Bronchial epithelial cell (primary cell): ENCODE measurements at regions not wholly inside any gene's neighbourhood (a gene's known extent, or its start where the extent isn't known, plus 50 kb on each side); places are given as distances from the start of the nearest gene placed in this dataset.

Source experiments
- DNase-seq: peaks from one replicate; pipeline ENCODE4 v3.0.0-alpha.2; 2010; ENCODE audit warnings: low read depth
- FAIRE-seq: peaks from 2 replicates; lab custom pipeline; 2011; peaks lifted over from hg19 to GRCh38; lab: Jason Lieb, UNC
- H3K27me3 ChIP-seq: 2 replicates; pipeline ENCODE4 v1.5.1; 2011; ENCODE audit warnings: low read length; ENCODE audit not compliant: control insufficient read depth, insufficient read depth
- H3K36me3 ChIP-seq: 2 replicates; pipeline ENCODE4 v1.5.1; 2011; ENCODE audit warnings: low read length; ENCODE audit not compliant: control insufficient read depth, insufficient read depth
- H3K4me3 ChIP-seq: 2 replicates; pipeline ENCODE4 v1.5.1; 2011; ENCODE audit warnings: mild to moderate bottlenecking, low read depth, low read length, control low read depth
- TF ChIP-seq, protein P1 (sequence below): IDR thresholded peaks from 2 replicates; pipeline ENCODE4 v1.5.1; 2011; ENCODE audit warnings: mild to moderate bottlenecking, moderate library complexity, low read length, control low read depth, inconsistent platforms; ENCODE audit not compliant: insufficient read depth, severe bottlenecking

DNA sequence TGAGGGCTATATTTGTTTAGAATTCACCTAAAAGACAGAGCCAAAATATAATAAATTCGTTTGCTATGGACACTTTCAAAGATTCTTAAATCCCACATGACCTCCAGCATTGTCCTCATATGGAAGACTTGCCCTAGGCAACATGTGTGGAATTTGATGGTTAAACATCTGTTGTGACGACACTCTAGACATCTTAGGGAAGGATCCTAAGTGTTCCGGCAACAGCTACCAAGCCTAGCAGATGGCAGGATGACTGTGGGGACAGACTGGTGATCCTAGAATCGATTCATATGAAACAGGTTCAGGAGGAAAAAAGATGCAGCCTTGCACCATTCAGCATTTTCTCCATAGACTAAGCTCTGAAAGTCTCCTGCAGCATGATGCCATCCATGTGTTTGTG is 77.6 kb upstream of the BACH2 start:
- TF ChIP-seq, protein P1, sequence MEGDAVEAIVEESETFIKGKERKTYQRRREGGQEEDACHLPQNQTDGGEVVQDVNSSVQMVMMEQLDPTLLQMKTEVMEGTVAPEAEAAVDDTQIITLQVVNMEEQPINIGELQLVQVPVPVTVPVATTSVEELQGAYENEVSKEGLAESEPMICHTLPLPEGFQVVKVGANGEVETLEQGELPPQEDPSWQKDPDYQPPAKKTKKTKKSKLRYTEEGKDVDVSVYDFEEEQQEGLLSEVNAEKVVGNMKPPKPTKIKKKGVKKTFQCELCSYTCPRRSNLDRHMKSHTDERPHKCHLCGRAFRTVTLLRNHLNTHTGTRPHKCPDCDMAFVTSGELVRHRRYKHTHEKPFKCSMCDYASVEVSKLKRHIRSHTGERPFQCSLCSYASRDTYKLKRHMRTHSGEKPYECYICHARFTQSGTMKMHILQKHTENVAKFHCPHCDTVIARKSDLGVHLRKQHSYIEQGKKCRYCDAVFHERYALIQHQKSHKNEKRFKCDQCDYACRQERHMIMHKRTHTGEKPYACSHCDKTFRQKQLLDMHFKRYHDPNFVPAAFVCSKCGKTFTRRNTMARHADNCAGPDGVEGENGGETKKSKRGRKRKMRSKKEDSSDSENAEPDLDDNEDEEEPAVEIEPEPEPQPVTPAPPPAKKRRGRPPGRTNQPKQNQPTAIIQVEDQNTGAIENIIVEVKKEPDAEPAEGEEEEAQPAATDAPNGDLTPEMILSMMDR, result no peak
- Histone ChIP-seq H3K27me3 (no peaks in the 10 kb centered on the region), H3K4me3 (no peak overlapping the region), H3K36me3 (no peaks in the 10 kb centered on the region)
- DNase-seq, result no peak
- FAIRE-seq, result no peak

GRCh38 chr6:90372885-90373284 is 76.2 kb upstream of the BACH2 start:
- Histone ChIP-seq H3K36me3 (no peaks in the 10 kb centered on the region), H3K27me3 (no peaks in the 10 kb centered on the region), H3K4me3 (no peak overlapping the region)
- TF ChIP-seq, protein P1, result no peak
- DNase-seq (no peak), FAIRE-seq (no peak)

GRCh38 chr6:90372450-90372849 is 75.8 kb upstream of the BACH2 start:
- Histone ChIP-seq H3K27me3 (no peaks in the 10 kb centered on the region), H3K4me3 (no peak overlapping the region), H3K36me3 (no peaks in the 10 kb centered on the region)
- TF ChIP-seq, protein P1, result no peak
- DNase-seq, result no peak
- FAIRE-seq, result no peak

GRCh38 chr6:90370493-90370959 is 73.9 kb upstream of the BACH2 start:
- Histone ChIP-seq H3K27me3 (no peaks in the 10 kb centered on the region), H3K36me3 (no peaks in the 10 kb centered on the region), H3K4me3 (no peak overlapping the region)
- FAIRE-seq (no peak), DNase-seq (peak; percentile 59)
- TF ChIP-seq, protein P1, result no peak

GRCh38 chr6:90369651-90370050 is 73.0 kb upstream of the BACH2 start:
- TF ChIP-seq, protein P1, result no peak

GRCh38 chr6:90369024-90369519 is 72.4 kb upstream of the BACH2 start:
- TF ChIP-seq, protein P1, result no peak
- DNase-seq (peak; percentile 100), FAIRE-seq (peak; percentile 100)
- Histone ChIP-seq H3K36me3 (no peaks in the 10 kb centered on the region), H3K4me3 (no peak overlapping the region), H3K27me3 (no peaks in the 10 kb centered on the region)

More at GRCh38 chr6:90369651-90370050, 73.0 kb upstream of the BACH2 start:
- Histone ChIP-seq H3K36me3 (no peaks in the 10 kb centered on the region), H3K27me3 (no peaks in the 10 kb centered on the region), H3K4me3 (no peak overlapping the region)
- no peak for FAIRE-seq
- DNase-seq, result no peak
